GM21423 (cell line): ENCODE measurements at regions not wholly inside any gene's neighbourhood (a gene's known extent, or its start where the extent isn't known, plus 50 kb on each side); places are given as distances from the start of the nearest gene placed in this dataset.
"Not testable (repeated sequence)": the region's sequence is repeated elsewhere in the genome, so short reads cannot be mapped to it uniquely, and the experiment has no call there.

Experiments used
- ATAC-seq: cut with Tn5 transposase; IDR thresholded peaks from one replicate; pipeline ENCODE4 v1.9.1; 2021; ENCODE audit warnings: mild to moderate bottlenecking, moderate library complexity; ENCODE audit not compliant: unreplicated experiment

GRCh38 chr3:137295336-137295735 lies 337.6 kb downstream of the IL20RB start:
- no peak for ATAC-seq

GRCh38 chr3:137296116-137296515 lies 338.3 kb downstream of the IL20RB start:
- ATAC-seq: no peak

- no peak for ATAC-seq
These were observed 340.0 kb downstream of the IL20RB start for GRCh38 chr3:137297770-137298169.

- no peak for ATAC-seq
These were observed 342.9 kb downstream of the IL20RB start for GRCh38 chr3:137300703-137301102.

- no peak for ATAC-seq
These were observed 346.7 kb downstream of the IL20RB start for GRCh38 chr3:137304313-137305056.

GRCh38 chr3:137324114-137324513 lies 366.3 kb downstream of the IL20RB start:
- ATAC-seq: no peak

GRCh38 chr3:137325170-137325569 lies 367.4 kb downstream of the IL20RB start:
- no peak for ATAC-seq

GRCh38 chr3:137325934-137326333 lies 368.2 kb downstream of the IL20RB start:
- no peak for ATAC-seq

GRCh38 chr3:137329594-137329993 lies 371.8 kb downstream of the IL20RB start:
- no peak for ATAC-seq

GRCh38 chr3:137330246-137330645 lies 372.5 kb downstream of the IL20RB start:
- ATAC-seq: no peak

GRCh38 chr3:137332297-137332696 lies 374.5 kb downstream of the IL20RB start:
- ATAC-seq: no peak

GRCh38 chr3:137335478-137335877 lies 377.7 kb downstream of the IL20RB start:
- no peak for ATAC-seq

GRCh38 chr3:137338400-137338799 lies 380.6 kb downstream of the IL20RB start:
- not testable (repeated sequence) for ATAC-seq

- no peak for ATAC-seq
These were observed 385.5 kb downstream of the IL20RB start for GRCh38 chr3:137343283-137343682.

- ATAC-seq: no peak
These were observed 389.3 kb downstream of the IL20RB start for GRCh38 chr3:137347132-137347531.

GRCh38 chr3:137347817-137348368 lies 390.1 kb downstream of the IL20RB start:
- ATAC-seq: no peak

- no peak for ATAC-seq
These were observed 391.2 kb downstream of the IL20RB start for GRCh38 chr3:137348936-137349335.

GRCh38 chr3:137349557-137350348 lies 392.0 kb downstream of the IL20RB start:
- no peak for ATAC-seq

- no peak for ATAC-seq
These were observed 402.9 kb downstream of the IL20RB start for GRCh38 chr3:137360531-137361201.

GRCh38 chr3:137382005-137382594 lies 382.0 kb upstream of the SOX14 start:
- no peak for ATAC-seq

- ATAC-seq: no peak
These were observed 378.2 kb upstream of the SOX14 start for GRCh38 chr3:137385922-137386321.
